IPS DF 4.7 (cell line): ENCODE measurements at regions not wholly inside any gene's neighbourhood (a gene's known extent, or its start where the extent isn't known, plus 50 kb on each side); places are given as distances from the start of the nearest gene placed in this dataset.

Experiments
- DNase-seq: peaks from one replicate; pipeline ENCODE4 v3.0.0-alpha.2; 2013; ENCODE audit warnings: low spot score; ENCODE audit errors: extremely low read depth

DNA sequence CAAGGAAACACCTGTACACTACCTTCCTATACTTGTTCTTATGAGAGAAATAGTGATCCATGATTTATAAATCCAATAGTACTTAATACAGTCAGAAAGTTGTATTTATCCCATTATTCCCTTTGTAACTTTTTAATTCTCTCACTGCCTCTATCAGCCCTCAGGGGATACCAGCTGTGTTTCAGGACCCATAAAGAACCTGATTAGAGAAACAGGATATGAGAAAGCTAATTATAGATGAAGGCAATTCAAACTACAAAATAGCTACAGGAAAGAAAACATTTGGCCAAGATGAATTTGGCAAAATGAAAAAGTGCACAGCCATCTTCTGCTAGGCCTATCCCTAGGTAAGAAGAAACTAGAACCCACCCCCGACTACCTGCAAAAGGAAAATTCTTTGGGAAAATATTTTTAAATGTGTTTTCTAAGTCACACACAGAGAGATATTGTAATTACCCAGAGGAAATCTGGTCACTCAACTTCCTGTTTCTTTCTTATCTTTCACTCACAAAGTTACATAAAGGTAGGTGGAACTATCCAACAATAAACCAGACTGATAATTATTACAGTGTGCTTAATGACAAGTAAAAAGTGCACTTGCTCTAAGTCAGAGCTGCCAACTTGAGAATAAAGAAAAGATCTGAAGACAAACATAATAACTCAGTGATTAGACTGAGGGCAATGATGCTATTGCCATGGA, 836.5 kb upstream of the HTR2C start:
- DNase-seq, result no peak

DNA sequence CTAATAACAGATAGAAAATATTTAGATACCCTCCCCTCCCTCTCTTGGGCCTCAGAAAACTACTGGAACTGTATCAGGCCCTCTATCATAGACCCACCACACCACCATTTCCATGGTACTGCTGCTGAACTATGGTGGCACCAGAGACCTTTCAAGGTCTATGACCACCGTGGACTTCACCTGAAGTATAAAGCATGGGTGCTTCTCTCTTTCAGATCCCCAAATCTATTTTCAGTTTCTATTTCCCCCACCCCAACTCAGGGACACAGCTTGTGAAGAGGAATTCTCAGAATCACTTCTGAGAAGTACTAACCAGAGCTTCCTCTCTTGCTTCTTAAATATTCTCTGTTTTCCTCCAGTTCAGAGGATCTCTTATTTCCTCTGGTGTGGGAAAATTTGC, 840.8 kb upstream of the HTR2C start:
- no peak for DNase-seq

DNA sequence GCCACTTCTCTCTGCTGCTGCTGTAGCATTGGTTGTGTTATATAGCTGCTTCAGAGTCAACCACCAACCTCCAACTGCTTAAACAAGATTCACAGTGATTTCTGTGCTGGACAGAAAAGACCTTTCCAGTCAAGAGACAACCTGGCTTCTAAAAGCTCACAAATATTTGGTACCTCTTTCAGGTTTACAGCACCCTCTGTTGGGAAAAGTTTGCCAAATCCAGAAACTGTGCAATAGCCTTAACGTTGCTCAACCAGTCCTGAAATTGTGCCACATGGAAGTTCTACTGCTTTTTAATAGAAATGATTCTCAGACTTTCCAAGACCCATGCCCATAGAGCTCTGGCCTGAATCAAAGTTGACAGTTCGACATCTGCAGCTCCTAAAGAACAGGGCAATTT, 842.1 kb upstream of the HTR2C start:
- DNase-seq, result no peak

DNA sequence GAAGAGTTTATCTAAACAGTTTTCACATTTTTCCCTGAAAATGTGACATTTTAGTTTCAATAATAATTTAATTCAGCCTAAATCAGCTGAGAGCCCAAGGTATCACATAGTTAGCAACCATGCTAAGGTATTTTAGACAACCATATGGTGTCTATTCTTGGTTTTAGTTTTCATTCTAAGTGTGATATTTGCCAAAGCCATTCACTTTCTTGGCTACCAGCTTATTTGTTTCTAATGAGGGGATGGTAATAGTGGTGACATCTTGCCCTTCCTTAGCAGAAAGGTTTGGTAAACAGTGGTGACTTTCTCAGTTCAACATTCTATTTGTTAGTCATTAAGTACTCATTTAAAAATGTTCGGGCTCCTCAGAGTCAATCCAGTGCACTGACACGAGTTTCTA, 854.9 kb upstream of the HTR2C start:
- no peak for DNase-seq

DNA sequence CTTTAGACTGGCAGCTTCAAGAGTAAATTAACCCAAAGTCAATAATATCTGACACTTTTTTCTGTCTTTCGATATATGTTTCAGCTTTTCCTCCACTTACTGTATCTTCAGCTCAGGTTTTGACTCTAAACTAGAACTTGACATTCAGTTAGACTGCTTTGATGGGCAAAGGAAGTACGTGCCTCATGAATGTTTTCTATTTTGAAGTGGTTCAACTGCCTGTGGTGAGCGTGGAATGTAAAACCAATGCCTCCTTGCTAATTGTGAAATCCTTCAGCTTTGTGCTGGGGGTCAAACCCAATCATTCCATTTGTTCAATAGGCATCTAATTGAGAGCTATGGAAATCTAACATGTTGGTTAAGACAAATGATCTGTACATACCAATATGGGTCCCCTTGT, 857.0 kb upstream of the HTR2C start:
- no peak for DNase-seq

DNA sequence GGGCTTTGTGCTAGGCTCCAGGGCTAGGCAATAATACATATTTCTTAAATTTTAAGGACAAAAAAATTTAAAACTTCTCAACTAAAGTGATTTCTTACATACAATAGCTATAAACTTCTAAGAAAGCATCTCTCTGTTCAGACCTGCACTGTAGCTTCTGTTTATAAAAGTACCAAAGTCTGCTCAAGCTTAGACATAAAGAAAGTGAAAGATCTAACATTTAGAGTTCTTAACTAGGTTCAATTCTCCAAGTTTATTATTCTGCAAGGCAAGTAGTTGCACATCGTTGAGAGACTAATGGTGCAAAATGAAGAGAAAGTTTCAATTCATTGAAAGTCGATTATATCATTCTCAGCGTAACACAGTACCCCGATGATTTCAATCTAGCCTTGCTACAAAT, 857.4 kb upstream of the HTR2C start:
- DNase-seq, result no peak

DNA sequence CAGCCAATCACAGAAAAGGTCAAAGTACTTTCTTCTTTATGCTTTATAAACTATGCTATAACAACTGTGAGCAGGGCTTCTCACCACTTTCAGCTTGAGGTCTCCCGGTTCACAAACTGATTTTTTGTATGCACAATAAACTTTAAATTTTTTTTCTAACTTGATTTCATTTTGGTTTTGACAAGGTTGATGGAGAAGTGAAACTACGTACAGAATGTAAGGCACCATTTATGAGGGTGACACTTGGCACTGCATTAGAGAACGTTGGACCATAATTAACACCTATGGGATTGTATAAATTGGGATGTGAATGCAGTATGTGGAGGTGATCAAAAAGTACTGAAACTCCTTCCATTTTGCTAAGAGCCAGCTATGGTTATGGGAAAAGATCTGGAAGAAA, 857.9 kb upstream of the HTR2C start:
- no peak for DNase-seq

DNA sequence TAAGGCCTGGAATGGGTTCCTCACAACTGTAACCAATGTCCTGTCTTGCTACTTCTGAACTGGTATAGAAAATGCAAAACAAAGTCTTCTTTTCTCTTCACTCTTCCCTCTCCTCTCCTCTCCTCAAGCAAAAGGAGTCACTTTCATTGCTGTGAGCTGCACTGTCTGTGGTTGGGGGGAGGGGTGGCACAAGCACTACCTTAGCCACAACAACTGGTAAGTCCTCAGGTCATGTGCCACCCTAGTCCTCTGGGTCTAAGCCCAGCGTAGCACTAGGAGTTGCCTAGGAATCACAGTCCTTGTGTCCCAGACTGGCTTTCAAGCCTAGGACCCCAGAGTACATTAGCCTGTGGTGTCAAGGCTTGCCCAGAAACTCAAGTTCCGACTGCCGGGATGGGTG, 859.3 kb upstream of the AMOT start:
- no peak for DNase-seq

DNA sequence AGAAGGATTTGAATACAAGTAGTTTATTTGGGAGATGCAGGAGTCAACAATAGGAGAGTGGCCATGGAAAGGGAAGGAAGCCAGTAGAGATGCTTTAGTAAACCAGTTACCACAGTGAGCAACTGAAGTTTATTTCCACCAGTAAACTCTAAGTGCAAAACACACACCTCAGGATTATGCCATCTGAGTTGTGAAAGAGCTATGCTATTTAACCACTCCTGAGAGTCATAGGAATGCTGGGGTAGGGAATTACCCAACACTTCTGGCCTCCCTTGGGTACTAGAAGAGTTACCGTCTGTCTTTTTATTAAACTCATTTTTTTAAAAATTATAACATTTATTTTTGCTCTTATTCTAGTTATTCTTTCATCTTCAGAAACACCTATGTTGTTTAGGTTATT, 834.6 kb upstream of the AMOT start:
- DNase-seq, result no peak

DNA sequence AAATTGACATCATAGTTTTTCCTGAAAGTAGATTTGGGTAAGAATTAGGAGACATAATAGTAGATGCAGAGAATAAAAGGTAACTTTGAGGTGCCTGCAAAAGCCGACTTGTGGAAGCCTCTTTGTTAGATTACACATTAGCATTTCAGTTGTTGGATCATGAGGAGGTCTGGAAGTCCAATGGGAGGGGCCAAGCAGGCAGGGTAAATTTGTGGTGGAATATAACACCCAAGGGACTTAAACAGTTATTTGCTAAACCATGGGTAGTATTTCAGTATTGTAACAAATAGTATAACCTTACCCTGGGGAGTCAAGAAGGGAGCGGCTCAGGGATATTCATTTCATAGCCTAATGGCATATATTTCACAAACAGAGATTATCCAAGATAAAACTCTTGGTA, 810.7 kb upstream of the AMOT start:
- DNase-seq, result no peak

DNA sequence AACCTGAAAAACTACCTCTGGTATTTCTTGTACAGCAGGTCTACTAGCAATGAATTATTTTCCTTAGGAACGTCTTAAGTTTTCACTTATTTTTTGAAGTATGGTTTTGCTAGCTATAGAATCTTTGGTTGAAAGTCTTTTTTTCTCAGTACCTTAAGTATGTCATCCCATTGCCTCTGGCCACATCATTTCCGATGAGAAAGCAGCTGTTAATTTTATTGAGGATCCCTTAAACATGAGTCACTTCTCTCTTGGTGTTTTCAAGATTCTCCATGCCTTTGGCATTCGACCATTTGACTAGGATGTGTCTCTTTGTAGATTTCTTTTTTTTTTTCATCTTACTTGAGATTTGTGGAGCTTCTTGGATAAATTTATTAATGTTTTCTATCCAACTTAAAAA, 803.8 kb upstream of the AMOT start:
- no peak for DNase-seq

DNA sequence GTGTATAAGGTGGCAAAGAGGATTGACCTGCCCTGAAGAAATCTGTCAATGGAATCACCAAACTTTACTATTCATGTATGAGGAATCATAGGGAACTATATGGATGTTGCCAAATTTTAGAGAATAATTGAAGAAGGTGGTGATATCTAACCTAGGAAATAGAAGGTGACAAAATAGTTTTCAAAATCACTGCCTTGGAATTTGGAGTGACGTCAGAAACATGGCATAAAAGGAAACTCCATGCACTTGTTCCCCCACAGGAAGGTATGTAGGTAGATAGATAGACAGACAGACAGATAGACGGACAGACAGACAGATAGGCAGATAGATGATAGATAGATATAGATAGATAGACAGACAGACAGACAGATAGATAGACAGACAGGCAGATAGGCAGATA, 793.9 kb upstream of the AMOT start:
- no peak for DNase-seq

DNA sequence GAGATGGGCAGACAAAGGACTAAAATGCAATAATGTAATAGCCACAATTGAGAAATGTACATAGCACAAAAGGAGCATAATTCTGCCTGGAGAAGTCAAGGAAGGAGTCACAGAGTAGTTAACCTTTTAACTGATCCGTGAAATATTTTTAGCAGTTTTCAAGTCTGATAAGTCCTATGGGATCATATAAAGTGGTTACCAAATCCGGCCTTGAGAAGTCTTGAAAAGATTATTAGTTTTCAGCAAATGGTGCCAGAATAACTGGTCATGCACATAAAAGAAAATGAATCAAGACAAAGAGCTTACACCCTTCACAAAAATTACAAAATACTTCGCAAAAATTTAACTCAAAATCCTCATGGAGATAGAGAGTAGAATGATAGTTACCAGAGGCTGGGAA, 788.7 kb upstream of the AMOT start:
- no peak for DNase-seq

DNA sequence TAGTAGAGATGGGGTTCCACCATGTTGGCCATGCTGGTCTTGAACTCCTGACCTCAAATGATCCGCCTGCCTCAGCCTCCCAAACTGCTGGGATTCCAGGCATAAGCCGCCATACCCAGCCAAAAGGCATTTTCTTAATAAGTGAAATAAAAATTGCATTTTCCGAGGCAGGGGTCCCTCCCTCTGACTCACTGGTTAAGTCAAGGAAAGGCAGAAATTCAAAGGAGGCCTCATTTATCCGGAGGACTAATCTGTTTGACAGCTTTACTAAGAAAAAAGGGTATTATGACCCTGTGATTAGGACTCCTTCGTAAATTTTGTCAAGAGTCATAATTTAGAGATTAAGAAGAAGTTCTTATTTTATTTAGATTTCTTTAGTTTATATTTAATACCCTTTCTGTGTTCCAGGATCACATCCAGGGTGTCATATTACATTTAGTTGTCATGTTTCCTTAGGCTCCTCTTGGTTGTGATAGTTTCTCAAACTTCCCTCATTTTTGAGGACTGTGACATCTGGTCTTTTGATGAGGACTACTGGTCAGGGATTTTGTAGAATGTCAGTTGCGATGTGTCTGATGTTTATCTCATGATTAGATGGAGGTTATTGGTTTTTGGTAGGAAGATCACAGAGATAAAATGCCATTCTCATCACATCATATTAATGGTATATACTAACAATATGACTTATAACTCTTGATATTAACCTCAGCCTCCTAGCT, 753.7 kb upstream of the AMOT start:
- no peak for DNase-seq

DNA sequence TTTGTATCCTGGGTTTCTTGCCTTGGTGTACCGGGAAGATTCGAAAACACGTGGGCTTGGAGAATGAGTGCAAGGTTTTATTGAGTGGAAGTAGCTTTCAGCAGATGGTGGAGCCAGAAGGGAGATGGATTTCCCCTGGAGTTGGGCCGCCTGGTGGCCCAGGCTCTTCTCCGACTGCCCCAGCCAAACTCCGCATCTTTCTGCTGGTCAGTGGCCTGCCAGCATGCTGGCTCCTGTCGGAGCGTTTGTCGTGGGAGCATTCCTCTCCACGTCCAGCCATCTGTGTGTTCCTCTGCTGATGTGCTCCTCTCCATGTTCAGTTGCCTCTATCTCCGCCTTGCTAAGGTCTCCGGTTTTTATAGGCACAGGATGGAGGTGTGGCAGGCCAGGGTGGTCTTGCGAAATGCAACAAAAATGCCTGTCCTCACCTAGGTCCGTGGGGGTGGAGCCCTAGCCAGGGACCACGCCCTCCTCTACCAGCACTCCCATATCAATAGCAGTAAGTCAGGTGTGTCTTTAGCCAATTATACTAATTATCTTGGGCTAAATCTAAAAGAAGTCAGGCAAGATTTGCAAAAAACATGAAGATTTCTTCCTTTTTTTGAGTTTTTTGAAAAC, 745.8 kb upstream of the AMOT start:
- DNase-seq, result no peak

DNA sequence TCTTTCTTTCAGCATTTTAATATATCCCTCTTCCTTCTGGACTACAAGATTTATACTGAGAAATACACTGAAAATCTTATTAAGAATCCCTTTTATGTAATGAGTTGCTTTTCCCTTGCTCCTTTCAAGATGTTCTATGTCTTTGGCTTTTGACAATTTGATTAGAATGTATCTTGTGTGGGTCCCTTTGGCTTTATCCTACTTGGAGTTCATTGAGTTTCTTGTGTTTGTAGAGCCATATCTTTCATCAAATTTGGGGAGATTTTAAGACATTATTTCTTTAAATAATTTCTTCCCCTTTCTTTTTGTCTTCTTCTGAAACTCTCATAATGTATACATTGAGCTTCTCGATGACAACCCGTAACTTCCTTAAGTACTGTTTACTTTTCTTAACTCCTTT, 739.9 kb upstream of the AMOT start:
- no peak for DNase-seq

DNA sequence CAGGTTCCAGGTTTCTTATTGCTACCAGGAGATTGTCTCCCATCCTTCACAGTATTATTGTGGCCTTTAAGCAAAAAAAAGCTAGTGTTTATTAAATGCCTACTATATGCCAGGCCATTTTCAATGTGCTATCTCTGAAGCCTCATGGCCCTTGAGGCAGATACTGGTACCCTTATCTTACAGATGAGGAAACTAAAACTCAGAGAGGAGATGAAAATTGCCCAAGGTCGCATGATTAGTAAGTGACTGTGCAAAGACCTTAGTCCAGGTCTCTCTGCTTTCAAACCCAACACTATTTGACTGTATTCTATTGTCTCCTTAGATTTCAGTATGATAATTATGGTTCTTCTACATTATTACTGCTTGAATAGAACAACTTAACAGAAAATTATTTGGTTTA, 717.9 kb upstream of the AMOT start:
- no peak for DNase-seq

DNA sequence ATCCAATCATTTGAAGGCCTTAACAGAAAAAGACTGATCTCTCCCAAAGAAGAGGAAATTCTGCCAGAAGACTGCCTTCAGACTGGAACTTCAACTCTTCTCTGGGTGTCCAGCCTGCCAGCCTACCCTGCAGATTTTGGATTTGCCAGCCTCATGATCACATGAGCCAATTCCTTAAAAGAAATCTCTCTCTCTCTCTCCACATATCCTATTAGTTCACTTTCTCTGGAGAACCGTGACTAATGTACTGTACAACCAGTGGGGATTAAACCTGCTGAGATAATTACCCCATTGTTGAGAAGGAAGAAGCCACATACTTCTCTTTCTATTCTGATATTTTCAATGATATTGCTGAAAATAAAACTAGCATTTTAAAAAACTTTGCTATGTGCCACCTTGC, 711.3 kb upstream of the AMOT start:
- DNase-seq, result no peak

DNA sequence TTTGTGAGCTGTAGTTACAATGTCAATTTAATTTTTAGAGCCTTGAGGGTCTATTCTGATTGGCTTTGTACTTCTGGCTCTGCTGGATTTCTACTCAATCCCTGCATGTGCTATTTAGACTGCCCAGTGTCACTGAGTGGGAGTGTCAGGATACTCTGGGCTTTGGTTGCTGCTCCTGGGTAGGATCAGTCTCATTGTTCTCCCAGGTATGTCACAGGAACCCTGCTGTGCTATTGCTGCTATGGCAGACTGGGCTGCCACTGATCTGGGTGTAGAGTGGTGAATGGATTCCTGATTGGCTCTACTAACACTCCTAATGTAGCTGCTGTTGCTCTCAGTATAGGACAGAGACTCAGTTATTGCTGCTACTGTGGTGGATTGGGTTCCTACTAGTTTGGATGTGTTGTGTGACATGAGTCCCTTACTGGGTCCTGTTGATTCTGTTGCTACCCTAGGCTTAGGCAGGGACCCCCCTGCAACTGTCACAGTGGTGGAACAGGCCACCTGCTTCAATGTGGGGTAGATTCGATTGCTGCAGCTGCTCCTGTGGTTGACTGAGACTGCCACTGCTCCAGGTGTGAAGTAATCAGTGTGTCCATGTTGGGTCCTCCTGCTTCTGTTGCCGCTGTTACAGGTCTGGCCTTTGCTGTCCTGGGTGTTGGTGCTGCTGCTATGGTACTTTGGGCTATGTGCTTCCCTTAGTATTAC, 707.8 kb upstream of the AMOT start:
- no peak for DNase-seq

DNA sequence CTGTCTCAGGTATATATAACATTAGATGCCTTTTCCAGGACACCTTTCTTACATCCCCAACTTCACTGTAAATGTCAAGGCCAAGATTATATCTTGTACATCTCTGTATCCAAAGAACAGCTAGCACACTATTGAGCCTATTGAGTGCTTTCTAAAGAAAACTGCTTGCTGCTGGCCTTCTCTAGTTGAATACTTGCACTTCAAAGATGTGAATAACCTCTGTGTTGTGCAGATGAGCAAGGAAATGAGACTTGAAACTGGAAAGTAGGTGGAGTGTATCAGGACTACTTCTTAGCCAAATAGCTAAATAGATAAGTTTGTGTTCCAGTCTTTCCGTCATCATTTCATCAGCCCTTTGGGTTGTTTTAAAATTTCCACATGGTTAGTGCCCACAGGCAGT, 704.4 kb upstream of the AMOT start:
- no peak for DNase-seq

DNA sequence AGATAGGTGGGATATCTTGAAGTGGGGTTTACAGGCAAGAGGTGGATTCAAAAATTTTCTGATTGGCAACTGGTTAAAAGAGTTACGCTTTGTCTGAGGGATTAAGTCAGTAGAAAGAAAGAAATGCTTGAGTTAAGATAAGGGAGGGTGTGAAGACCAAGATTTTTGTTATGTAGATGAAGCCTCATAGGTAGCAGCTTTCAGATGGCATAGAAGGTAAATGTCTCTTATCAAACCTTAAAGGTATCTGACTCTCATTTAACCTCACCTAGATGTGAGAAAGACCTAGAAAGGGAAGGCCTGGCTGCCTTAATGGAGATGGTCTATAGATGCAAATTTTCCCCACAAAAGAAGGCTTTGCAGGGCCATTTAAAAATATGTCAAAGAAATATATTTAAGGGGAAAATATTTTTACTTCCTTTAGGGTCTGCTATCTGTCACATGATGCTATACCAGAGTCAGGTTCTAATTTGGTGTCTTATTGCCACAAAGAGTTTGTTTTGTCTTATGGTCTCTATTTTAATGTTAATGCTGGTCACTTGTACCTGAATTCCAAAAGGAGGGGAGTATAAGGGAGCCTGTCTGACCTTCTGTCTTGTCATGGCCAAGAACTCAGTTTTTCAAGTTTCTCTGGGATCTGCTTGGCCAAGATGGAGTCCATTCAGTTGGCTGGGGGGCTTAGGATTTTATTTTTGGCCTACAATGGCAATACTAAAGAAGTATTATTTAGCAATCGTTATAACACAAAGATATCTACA, 699.1 kb upstream of the AMOT start:
- no peak for DNase-seq
